Right ventricle myocardium superior (tissue), 1 donor: ENCODE measurements at regions not wholly inside any gene's neighbourhood (a gene's known extent, or its start where the extent isn't known, plus 50 kb on each side); places are given as distances from the start of the nearest gene placed in this dataset.

Experiments
- ATAC-seq: fragments of 200-7000 bp; cut with Tn5 transposase; one replicate; pipeline ENCODE4 v1.9.1; 2020; ENCODE audit warnings: mild to moderate bottlenecking; ENCODE audit not compliant: poor library complexity
- DNase-seq: peaks from one replicate; pipeline ENCODE4 v3.0.0-alpha.2; 2020
- intact Hi-C: fragments of 100-400 bp; cut with DNase I; formaldehyde crosslinking; loops from one replicate; pipeline ENCODE4 v1.11.2; 2022
- donor health status: DM: no; HTN: yes; CAD: no; lungs with severe emphysema.

DNA sequence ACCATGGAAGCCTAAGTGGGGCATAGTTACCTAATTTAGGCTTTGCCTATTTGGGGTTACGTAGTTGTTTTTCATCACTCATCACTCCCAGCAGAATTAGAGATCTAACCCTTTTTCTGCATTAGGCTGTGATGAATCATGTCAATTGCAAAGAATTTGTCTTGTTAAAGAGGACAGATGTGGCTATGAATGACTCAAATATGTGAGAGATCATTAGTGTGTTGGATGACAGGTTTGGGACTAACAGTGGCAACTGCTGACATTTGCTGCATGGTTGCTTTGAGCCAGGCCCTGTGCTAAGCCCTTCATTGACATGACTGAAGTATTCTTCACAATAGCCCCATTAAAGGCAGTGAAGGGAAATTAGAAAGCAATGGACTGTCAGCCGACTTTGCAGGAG, 83.4 kb upstream of the BMPER start:
- ATAC-seq, result no peak
- intact Hi-C loops, result no loop called here
- no peak for DNase-seq

GRCh38 chr7:33823913-33824312, 81.4 kb upstream of the BMPER start:
- DNase-seq, result no peak
- intact Hi-C loops, result no loop called here
- ATAC-seq, result no peak

DNA sequence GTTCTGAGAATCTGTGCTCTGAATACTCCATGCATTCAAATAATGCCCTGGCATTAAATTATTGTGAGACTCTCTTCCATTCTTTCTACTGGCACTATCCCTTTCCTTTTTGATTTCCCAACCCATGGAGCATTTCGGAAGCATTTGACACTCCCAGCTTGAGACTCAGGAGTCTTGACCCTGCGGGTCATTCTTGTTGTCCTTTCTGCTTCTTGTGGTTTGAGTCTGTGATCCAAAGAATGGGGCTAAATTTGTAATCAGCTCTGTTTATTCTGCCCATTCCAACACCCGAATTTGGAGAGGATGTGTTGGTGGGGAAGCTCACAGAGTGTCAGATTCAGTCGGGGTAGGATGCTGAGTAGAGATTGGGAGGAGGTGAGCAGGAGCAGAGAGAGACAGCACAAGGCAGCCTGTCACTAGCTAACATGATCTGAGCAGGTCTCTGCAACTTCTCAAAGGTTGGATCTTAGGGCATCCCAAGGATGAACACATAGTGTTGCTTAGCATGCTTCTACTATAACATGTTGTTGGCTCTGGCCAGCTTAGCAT, 80.4 kb upstream of the BMPER start:
- no peak for ATAC-seq
- no peak for DNase-seq
- intact Hi-C loops, result no loop called here

- DNase-seq, result no peak
- ATAC-seq, result no peak
- intact Hi-C loops, result no loop called here
Observed at GRCh38 chr7:33825644-33826043, 79.7 kb upstream of the BMPER start.

DNA sequence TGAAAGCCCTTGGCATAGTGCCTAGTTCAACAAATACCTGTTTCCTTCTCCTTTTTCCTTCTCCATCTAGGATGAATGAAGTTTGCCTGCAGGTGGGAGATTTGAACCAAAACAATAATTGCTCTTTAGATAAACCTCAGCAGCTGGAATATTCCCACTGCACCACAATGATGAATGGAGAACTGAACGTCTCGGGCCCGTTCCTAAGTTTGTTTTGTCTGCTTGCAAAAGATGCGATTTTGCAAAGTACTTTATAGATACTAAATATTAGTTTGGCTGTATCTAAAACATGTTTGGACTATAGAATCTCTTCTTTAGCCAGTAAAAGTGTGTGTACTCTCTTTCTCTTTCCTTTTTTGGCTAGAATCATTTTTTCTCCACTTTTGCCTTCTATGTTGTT, 75.8 kb upstream of the BMPER start:
- intact Hi-C loops, result no loop called here
- ATAC-seq (no peak), DNase-seq (no peak)

DNA sequence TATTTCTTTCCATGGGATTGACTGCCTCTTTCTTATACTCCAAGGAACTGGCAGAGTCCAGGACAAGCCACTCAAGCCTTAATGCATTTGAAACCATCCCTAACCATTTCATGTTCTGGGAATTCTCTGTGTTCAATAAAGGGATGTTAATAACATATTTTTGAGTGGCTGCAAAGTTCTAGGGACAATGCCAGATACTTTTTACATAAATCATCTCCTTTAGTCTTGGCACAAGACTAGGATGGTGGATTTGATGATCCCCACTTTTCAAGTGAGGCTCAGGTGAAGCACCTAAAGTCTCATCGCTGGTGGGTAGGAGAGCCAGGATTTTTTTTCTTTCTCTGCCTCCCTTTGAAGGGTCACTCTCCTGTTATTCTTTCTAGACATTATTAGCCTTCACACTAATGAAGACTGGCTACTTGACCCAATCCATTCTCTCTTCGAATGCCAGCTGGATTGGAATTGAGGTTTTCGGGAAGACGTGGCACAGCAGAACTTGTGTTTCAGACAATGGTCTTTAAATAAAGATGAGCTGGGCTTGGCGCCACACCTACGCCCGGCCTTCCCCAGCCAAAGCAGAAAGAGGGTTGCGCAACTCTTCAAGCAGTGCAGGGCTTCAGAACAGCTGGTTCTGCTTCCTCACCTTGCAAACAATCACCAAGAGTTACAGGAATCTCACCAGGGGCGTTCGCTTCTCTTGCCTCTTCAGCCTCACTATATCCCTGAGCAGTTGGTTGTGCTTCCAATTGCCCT, 73.8 kb upstream of the BMPER start:
- ATAC-seq (peak; percentile 74), DNase-seq (peak; percentile 57)
- intact Hi-C loops, result no loop called here

DNA sequence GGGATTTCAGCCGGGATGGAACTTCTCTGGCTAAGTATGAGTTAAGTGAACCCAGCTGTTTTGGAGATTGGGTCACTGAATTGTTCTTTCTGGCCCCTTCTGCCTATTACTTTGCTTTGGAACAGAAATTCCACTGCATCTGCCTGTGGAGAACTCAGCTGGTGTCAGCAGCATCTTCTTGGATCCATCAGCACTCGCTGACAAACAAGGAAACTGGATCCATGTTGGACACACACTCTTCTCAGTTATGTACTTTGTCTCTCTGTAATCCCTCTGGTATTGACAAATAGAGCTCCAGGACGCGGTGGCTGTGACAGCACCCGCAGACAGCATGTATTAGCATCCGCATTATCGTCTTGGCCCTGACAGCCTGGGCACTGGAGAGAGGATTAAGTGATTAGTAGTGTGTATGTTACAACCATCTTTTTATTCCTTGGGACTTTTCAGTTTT, 73.0 kb upstream of the BMPER start:
- DNase-seq, result no peak
- intact Hi-C loops, result no loop called here
- peak; percentile 68 for ATAC-seq

DNA sequence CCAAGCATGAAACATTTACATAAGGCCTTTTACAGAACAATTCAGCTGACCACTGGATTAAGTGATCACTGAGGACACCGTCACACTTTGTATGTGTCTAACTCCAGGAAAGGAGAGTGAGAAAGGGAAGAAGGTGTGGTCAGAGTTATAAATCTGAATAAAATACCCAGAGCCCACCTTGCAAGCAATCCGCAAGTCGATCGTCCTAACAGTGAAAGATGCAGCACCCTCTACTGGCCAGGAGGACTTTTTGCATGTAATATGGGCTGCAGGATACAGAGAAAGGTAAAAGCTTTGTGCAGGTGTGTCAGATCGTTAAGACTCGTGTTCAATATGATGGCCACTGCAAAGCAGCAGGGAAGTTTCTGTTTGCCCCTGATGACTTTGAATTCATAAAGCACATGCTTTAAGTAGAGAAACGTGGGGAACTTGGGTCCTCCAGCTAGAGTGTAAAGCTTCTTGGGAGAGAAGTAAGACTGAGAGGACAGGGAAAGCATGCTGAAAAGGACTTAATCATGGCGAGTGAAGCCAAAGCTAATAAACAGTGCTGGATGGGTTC, 68.5 kb upstream of the BMPER start:
- DNase-seq (no peak), ATAC-seq (no peak)
- intact Hi-C loops, result no loop called here

- no peak for DNase-seq
- intact Hi-C loops, result no loop called here
- no peak for ATAC-seq
Observed at GRCh38 chr7:33837356-33837851, 67.9 kb upstream of the BMPER start.

DNA sequence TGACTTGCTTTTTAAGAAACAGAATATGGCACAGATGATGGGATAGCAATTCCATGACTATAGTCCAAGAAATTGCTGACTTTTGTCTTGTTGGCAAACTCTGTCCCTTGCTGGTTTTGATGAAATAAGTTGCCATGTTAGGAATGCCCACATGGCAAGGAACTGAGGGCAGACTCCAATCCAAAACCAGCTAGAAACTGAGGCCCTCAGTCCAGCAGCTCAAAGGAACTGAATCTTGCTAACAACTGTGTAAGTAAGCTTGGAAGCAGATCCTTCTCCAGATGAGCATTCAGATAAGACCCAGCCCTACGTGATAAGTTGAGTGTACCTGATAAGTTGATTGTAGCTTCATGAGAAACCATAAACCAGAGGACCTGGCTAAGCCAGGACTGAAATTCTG, 64.3 kb upstream of the BMPER start:
- intact Hi-C loops, result no loop called here
- ATAC-seq, result no peak
- DNase-seq, result no peak

DNA sequence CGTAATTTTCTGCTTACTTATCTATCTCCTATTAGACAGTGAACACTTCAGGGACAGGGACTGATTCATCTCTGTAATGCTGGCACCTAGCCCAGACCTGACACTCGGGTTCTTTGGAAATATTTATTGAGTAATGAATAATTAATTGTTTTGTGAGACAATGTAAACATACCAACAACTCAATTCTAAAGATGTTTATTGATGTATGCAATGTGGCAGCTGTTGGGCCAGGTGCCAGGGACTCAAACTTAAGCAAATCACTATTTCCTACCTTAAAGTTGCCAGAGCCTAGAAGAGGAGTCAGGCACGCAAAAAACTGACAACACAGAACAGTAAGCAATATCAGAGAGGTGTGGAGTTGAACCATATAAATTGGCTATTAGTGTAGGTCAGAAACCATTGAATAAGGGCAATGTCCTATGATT, 63.6 kb upstream of the BMPER start:
- intact Hi-C loops, result no loop called here
- ATAC-seq (no peak), DNase-seq (no peak)

DNA sequence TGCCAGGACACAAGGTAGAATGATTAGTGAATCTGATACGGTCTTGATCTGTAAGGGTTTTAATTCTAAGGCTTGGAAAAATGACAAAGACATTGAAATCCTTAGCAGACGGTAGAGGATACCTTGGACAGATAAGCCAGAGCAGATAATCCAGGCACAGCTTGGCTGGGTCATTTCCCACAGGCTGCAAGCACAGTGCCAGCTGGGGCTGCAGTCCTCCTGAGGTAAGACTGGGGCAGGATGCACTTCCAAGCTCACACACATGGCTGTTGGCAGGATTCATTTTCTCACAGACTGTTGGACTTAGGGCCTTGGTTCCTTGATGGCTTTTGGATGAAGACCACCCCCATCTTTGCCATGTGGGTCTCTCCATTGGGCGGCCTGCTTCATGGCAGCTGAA, 63.2 kb upstream of the BMPER start:
- intact Hi-C loops, result no loop called here
- ATAC-seq (no peak), DNase-seq (no peak)

DNA sequence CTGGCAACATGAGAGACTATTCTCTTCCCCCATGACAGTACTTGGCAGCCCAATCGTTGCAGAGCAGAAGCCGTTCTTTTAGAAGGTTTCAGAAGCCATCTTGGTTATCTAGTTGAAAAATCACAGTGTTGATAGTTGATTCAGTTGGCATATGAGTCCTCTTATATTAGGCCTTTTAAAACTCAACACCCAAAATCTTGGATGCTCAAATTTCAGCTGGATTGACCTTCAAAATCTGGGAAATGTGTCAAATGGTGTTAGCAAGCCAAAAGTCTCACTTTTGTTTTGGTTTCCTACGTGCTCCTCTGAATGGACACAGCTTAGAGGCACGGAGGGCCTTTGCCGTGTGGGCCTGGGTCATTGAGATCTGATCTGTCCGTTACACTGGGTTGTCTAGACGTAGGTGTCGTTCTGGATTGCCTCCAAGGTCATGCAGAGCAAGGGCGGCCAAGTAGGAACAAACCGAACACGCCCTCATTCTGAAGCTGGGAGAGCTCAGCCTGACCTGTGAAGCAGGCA, 59.3 kb upstream of the BMPER start:
- ATAC-seq, result peak; percentile 68
- intact Hi-C loops, result no loop called here
- no peak for DNase-seq

- ATAC-seq (no peak), DNase-seq (no peak)
- intact Hi-C loops, result no loop called here
Observed at GRCh38 chr7:33849004-33849403, 56.3 kb upstream of the BMPER start.

GRCh38 chr7:33849971-33850559, 55.3 kb upstream of the BMPER start:
- intact Hi-C loops, result no loop called here
- ATAC-seq (no peak), DNase-seq (no peak)

DNA sequence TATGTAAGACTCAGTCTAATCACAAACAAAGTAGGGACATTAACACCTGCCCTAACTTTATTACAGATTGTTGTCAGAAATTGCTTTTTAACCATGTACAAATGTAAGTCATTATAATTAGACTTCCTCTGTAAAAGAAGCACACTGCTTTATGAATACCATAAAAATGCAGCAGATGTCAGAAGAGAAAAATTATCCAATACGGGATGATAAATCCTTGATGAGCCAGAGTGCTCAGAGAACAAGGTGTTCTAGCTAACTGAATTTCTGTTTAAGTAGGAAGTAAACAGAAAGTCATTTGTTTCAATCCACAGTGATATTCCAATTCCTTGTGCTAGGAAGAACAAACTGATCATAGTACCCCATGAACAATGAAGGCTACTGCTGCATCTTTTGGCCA, 54.6 kb upstream of the BMPER start:
- DNase-seq (no peak), ATAC-seq (no peak)
- intact Hi-C loops, result no loop called here

DNA sequence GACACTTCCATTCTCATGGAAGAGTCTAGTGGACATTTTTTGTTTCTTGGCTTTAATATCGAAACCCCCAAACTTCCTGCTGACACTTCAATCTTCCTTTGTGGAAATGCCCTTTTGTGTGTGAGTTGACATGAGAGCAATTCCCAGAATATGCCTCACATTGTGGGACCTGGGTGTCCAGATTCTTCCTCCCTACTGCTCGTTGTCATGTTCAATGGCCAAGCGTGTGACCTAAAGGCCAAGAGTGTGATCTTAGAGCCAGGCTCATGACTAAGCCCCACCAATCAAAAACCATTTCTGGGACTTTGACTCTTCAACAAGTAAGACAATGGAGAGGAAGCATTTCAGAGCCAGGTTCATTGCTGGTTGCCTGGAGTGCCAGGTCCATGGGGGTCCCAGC, 52.5 kb upstream of the BMPER start:
- DNase-seq (no peak), ATAC-seq (no peak)
- intact Hi-C loops, result no loop called here

DNA sequence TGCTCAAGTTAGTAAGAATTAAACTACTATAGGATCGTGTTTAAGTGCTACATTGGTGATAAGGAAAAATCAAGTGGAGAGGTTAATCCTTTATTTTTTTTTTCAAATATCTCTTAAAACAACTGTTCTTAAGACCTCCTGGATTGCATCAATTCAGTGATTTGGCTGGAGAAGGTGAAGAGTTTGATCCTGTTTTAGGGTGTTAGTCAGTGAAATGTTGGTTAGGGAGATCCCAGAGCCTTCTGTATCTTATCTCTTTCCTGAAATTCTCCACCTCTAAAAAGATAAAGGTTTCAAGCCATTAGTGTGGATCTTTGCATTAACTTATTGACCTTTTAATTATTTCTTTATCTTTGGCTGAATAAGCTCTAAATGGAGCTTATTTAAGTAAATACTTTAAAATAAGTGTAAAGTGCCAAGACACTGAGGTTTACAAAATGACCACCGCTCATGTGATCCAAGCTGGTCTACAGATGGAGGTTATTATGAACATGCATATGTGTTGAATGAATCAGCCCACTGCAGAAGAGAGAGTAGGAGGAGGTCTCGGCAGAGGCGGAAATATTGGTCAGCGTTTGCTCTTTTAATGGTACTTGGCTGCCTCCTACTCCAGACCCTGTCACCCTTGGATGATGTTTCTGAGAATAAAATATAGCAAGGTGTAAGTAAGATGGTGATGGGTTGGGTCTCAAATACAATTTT, 51.8 kb upstream of the BMPER start:
- no peak for ATAC-seq
- intact Hi-C loops, result no loop called here
- DNase-seq, result no peak

- DNase-seq, result no peak
- intact Hi-C loops, result no loop called here
- no peak for ATAC-seq
Observed at GRCh38 chr7:33854178-33854577, 51.2 kb upstream of the BMPER start.
